K562 (cell line): ENCODE measurements at regions not wholly inside any gene's neighbourhood (a gene's known extent, or its start where the extent isn't known, plus 50 kb on each side); places are given as distances from the start of the nearest gene placed in this dataset.

ENCODE experiments used
- ATAC-seq: fragments of 200-7000 bp; cut with Tn5 transposase; 3 replicates; pipeline ENCODE4 v1.9.1; 2020; ENCODE audit warnings: moderate library complexity
- BruUV-seq: library from RNA; stranded (reverse); fragments of 400-500 nt; replicated peaks from 2 replicates; lab custom pipeline; 2021; lab: Mats Ljungman, UMichigan
- CTCF ChIA-PET: fragments of 300-600 bp; formaldehyde crosslinking; extraction: SDS; loops from one replicate; lab custom pipeline; 2021; ENCODE audit warnings: low intra/inter-chr PET ratio; lab: Yijun Ruan, JAX
- POLR2A ChIA-PET: fragments of 300-600, 350-650 bp; sonication (Branson Sonifier 250); formaldehyde crosslinking; extraction: SDS; loops from one replicate; lab custom pipeline; 2021; ENCODE audit warnings: antibody characterized with exemption, inconsistent platforms; lab: Yijun Ruan, JAX
- DNase-seq, 4 experiments: peaks; one replicate each; pipeline versions ENCODE4 v3.0.0 to v3.0.0-alpha.2; 2011 to 2018; ENCODE audit warnings: low spot score in 3 of 4, mixed read lengths in 3 of 4; ENCODE audit errors: extremely low read depth in 1 of 4
- FAIRE-seq: peaks from 2 replicates; lab custom pipeline; 2011; peaks lifted over from hg19 to GRCh38; lab: Jason Lieb, UNC
- H2AFZ ChIP-seq: 2 replicates; pipeline ENCODE4 v1.6.0; 2011; ENCODE audit warnings: low read depth, low read length, control low read depth, inconsistent platforms
- H3K27ac ChIP-seq: fragments of 200-600 bp; 3 replicates; pipeline ENCODE4 v1.8.0; 2011; ENCODE audit warnings: low read depth, mild to moderate bottlenecking, control low read depth, inconsistent platforms, low read length, moderate library complexity, mixed read lengths; ENCODE audit errors: extremely low read depth
- H3K27me3 ChIP-seq, 2 experiments: fragments of 300-600 bp in 1 of 2; 2 replicates in 1 of 2; 3 replicates in 1 of 2; pipeline versions ENCODE4 v1.6.0 to v1.8.0; 2011; ENCODE audit warnings: inconsistent platforms in 2 of 2, low read length in 2 of 2, mild to moderate bottlenecking in 1 of 2, mixed read lengths in 1 of 2, moderate library complexity in 1 of 2; ENCODE audit not compliant: control insufficient read depth in 2 of 2, insufficient read depth in 2 of 2
- H3K36me3 ChIP-seq: fragments of 300-600 bp; 3 replicates; pipeline ENCODE4 v1.8.0; 2011; ENCODE audit warnings: mild to moderate bottlenecking, low read length, inconsistent platforms; ENCODE audit not compliant: control insufficient read depth, insufficient read depth
- H3K4me1 ChIP-seq, 2 experiments: fragments of 200-600 bp in 1 of 2; replicated peaks in 1 of 2; 2 replicates in 1 of 2; 3 replicates in 1 of 2; pipeline versions ENCODE4 v1.5.1 to v1.8.0; 2011; ENCODE audit warnings: inconsistent platforms in 2 of 2, low read length in 2 of 2, mild to moderate bottlenecking in 1 of 2, mixed read lengths in 1 of 2, moderate library complexity in 1 of 2; ENCODE audit not compliant: control insufficient read depth in 2 of 2, insufficient read depth in 2 of 2
- H3K4me2 ChIP-seq: 2 replicates; pipeline ENCODE4 v1.6.1; 2011; ENCODE audit warnings: low read length, control low read depth, inconsistent platforms, mixed read lengths; ENCODE audit not compliant: insufficient read depth
- H3K4me3 ChIP-seq: fragments of 200-600 bp; sonication (generic), shearing (Covaris generic); 2 replicates; pipeline ENCODE4 v1.5.1; 2016; ENCODE audit warnings: control low read depth, inconsistent platforms
- H3K79me2 ChIP-seq: fragments of 200-600 bp; 3 replicates; pipeline ENCODE4 v1.8.0; 2011; ENCODE audit warnings: low read length, inconsistent platforms; ENCODE audit not compliant: control insufficient read depth, insufficient read depth
- H3K9ac ChIP-seq, 2 experiments: 2 replicates each; pipeline versions ENCODE4 v1.6.0 to v1.6.1; 2011; ENCODE audit warnings: low read depth in 2 of 2, low read length in 2 of 2, control low read depth in 1 of 2, inconsistent platforms in 1 of 2, mild to moderate bottlenecking in 1 of 2, mixed read lengths in 1 of 2; ENCODE audit not compliant: insufficient read depth in 1 of 2
- H3K9me1 ChIP-seq: one replicate; pipeline ENCODE4 v1.6.0; 2011; ENCODE audit warnings: inconsistent platforms, mild to moderate bottlenecking, low read length, moderate library complexity; ENCODE audit not compliant: control insufficient read depth, insufficient read depth
- H3K9me3 ChIP-seq: replicated peaks from 2 replicates; pipeline ENCODE4 v1.5.1; 2011; ENCODE audit warnings: low read depth, low read length, inconsistent platforms; ENCODE audit not compliant: control insufficient read depth, insufficient read depth
- H4K20me1 ChIP-seq: replicated peaks from 2 replicates; pipeline ENCODE4 v1.6.1; 2011; ENCODE audit warnings: low read length, inconsistent platforms, mixed read lengths; ENCODE audit not compliant: control insufficient read depth, insufficient read depth
- CBFA2T3 ChIP-seq: fragments of 450-650 bp; IDR thresholded peaks from 2 replicates; pipeline ENCODE4 v1.6.1; 2017
- CUX1 ChIP-seq: fragments of 200-800 bp; sonication (Bioruptor generic); IDR thresholded peaks from 2 replicates; pipeline ENCODE4 v1.6.1; 2016; ENCODE audit warnings: missing genetic modification characterization, missing compliant biosample characterization
- DEAF1 ChIP-seq: fragments of 450-650 bp; formaldehyde crosslinking; IDR thresholded peaks from 2 replicates; pipeline ENCODE4 v1.4.0; 2020; ENCODE audit warnings: mild to moderate bottlenecking, moderate library complexity
- HMG20B ChIP-seq: fragments of 250-450 bp; sonication (Bioruptor Pico); IDR thresholded peaks from 2 replicates; pipeline ENCODE4 v1.5.0; 2021; ENCODE audit warnings: mild to moderate bottlenecking
- RNF2 ChIP-seq: sonication (generic); IDR thresholded peaks from 2 replicates; pipeline ENCODE4 v1.6.1; 2016
- SAFB ChIP-seq: fragments of 200-400 bp; formaldehyde crosslinking; IDR thresholded peaks from 2 replicates; pipeline ENCODE4 v1.6.1; 2017; ENCODE audit warnings: low read depth, low read length, borderline replicate concordance
- SLC30A9 ChIP-seq: fragments of 250-450 bp; sonication (Bioruptor Pico); IDR thresholded peaks from 2 replicates; pipeline ENCODE4 v1.8.0; 2022; ENCODE audit warnings: mild to moderate bottlenecking, moderate library complexity
- STAG1 ChIP-seq: sonication (generic); formaldehyde crosslinking; IDR thresholded peaks from 2 replicates; pipeline ENCODE4 v1.5.0; 2020; ENCODE audit warnings: missing genetic modification reagents, borderline replicate concordance
- THRB ChIP-seq: fragments of 450-650 bp; formaldehyde crosslinking; conservative IDR thresholded peaks from 2 replicates; pipeline ENCODE4 v1.4.0; 2022; ENCODE audit warnings: mild to moderate bottlenecking, missing genetic modification characterization
- TRIM24 ChIP-seq, 2 experiments: fragments of 450-650 bp; IDR thresholded peaks; 2 replicates each; pipeline ENCODE4 v1.6.1; 2016
- ZC3H8 ChIP-seq: fragments of 450-650 bp; IDR thresholded peaks from 2 replicates; pipeline ENCODE4 v1.6.1; 2017
- ZNF445 ChIP-seq: fragments of 250-450 bp; sonication (Bioruptor Pico); IDR thresholded peaks from 2 replicates; pipeline ENCODE4 v1.4.0; 2020; ENCODE audit warnings: low read depth, mild to moderate bottlenecking, moderate library complexity
- ZNF766 ChIP-seq: fragments of 200-800 bp; sonication (Bioruptor generic); conservative IDR thresholded peaks from 2 replicates; pipeline ENCODE4 v1.6.1; 2016; ENCODE audit warnings: missing genetic modification characterization, missing compliant biosample characterization
- whole genome bisulfite sequencing: fragments of 100-300 bp; shearing (Covaris generic); methylation state at CpG from one replicate; pipeline ENCODE4 v1.1.6; 2016; ENCODE audit warnings: low coverage, mixed read lengths; ENCODE audit not compliant: insufficient coverage; ENCODE audit errors: missing lambda C conversion rate; 5-methylcytosine and 5-hydroxymethylcytosine counted together
- in situ Hi-C: fragments of 300-500 bp; cut with MboI; formaldehyde crosslinking; loops from 4 replicates; pipeline ENCODE4 v1.15.0; 2018; ENCODE audit warnings: inconsistent platforms, mixed read lengths
- intact Hi-C: fragments of 100-400 bp; cut with micrococcal nuclease; formaldehyde crosslinking; loops from 2 replicates; pipeline ENCODE4 v1.14.2; 2022

DNA sequence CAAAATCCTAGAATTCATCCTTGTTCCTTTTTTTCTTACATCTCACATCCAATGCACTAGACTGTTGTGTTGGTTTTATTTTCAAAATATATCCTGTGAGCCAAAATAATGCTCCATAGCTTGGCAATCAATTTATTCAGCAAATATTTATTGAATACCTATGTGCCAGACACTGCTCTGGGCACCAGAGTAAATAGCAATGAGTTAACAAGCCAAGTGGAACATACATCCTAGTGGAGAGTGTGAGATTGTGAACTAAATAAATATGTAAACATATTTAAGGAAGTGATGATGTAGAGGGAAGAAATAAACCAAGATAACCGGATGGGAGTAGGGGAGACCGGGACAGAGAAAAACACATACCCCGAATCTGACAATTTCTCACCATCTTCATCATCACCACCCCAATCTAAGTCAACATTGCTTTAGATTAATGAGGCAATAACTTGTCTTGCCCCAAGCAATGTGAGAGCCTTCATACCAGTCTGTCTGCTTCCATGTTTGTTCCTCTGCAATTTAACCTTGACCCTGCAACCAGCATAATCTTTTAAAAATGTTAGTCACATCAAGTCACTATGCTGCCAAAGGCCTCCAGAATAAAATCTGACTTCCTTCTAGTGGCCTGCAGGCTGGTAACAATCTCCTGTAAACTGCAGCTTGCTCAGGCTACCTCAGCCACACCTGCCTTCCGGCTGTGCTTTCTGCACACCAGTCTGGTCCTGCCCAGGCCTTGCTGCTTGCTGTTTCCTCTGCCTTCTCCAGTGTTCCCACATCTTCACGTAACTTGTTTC is 199.2 kb downstream of the DLEU7 start:
- TF ChIP-seq THRB (no peak), RNF2 (no peak), ZNF766 (CRISPR knock-in tag) (no peak), TRIM24 (IDR thresholded peaks at IDR 0.05) (no peak), SLC30A9 (CRISPR knock-in tag) (no peak), SAFB (no peak), DEAF1 (CRISPR knock-in tag) (no peak), CUX1 (CRISPR knock-in tag) (no peak), ZC3H8 (no peak), ZNF445 (no peak), STAG1 (CRISPR knock-in tag) (no peak), CBFA2T3 (no peak), HMG20B (CRISPR knock-in tag) (no peak)
- TF ChIP-seq, all 486 proteins: peak for 0
- WGBS: 8% methylated on average over 4 of the region's 5 CpGs
- CTCF ChIA-PET: no interaction called here
- Histone ChIP-seq H3K4me1 (no peaks in the 10 kb centered on the region), H3K9ac (no peak overlapping the region), H4K20me1 (no peaks in the 10 kb centered on the region), H3K79me2 (no peaks in the 10 kb centered on the region), H3K9me3 (no peaks in the 10 kb centered on the region), H3K4me2 (no peak overlapping the region), H3K27ac (no peak overlapping the region), H3K4me3 (no peak overlapping the region), H2AFZ (no peak overlapping the region), H3K9me1 (no peaks in the 10 kb centered on the region), H3K27me3 (no peaks in the 10 kb centered on the region), H3K36me3 (no peaks in the 10 kb centered on the region)
- FAIRE-seq (no peak), DNase-seq (no peak), ATAC-seq (no peak)
- BruUV-seq: no TSS peak
- in situ Hi-C loops (no loop called here), intact Hi-C loops (no loop called here)
- POLR2A ChIA-PET: no interaction called here
